HG03558 (cell line): ENCODE measurements at regions not wholly inside any gene's neighbourhood (a gene's known extent, or its start where the extent isn't known, plus 50 kb on each side); places are given as distances from the start of the nearest gene placed in this dataset.

ENCODE experiments used
- ATAC-seq: cut with Tn5 transposase; IDR thresholded peaks from one replicate; pipeline ENCODE4 v1.9.1; 2021; ENCODE audit warnings: moderate number of reproducible peaks; ENCODE audit not compliant: unreplicated experiment; ENCODE audit errors: extremely low read depth

- no peak for ATAC-seq
Observed at GRCh38 chr4:140250989-140251552, 97.1 kb upstream of the MAML3 start.

GRCh38 chr4:140249351-140249750 lies 95.4 kb upstream of the MAML3 start:
- ATAC-seq = no peak

- no peak for ATAC-seq
Observed at GRCh38 chr4:140247237-140247636, 93.3 kb upstream of the MAML3 start.

- no peak for ATAC-seq
Observed at GRCh38 chr4:140246216-140246615, 92.2 kb upstream of the MAML3 start.

- no peak for ATAC-seq
Observed at GRCh38 chr4:140244328-140244727, 90.3 kb upstream of the MAML3 start.

GRCh38 chr4:140243278-140243753 lies 89.3 kb upstream of the MAML3 start:
- peak; percentile 51 for ATAC-seq

GRCh38 chr4:140242357-140243277 lies 88.6 kb upstream of the MAML3 start:
- no peak for ATAC-seq

- ATAC-seq = no peak
Observed at GRCh38 chr4:140240237-140240636, 86.3 kb upstream of the MAML3 start.

- no peak for ATAC-seq
Observed at GRCh38 chr4:140239311-140239710, 85.3 kb upstream of the MAML3 start.

- no peak for ATAC-seq
Observed at GRCh38 chr4:140238351-140239056, 84.5 kb upstream of the MAML3 start.

GRCh38 chr4:140237616-140238350 lies 83.8 kb upstream of the MAML3 start:
- no peak for ATAC-seq

GRCh38 chr4:140236654-140237169 lies 82.7 kb upstream of the MAML3 start:
- no peak for ATAC-seq

- no peak for ATAC-seq
Observed at GRCh38 chr4:140234697-140235060, 80.7 kb upstream of the MAML3 start.

- no peak for ATAC-seq
Observed at GRCh38 chr4:140233791-140234696, 80.1 kb upstream of the MAML3 start.

GRCh38 chr4:140229881-140230280 lies 75.9 kb upstream of the MAML3 start:
- no peak for ATAC-seq

GRCh38 chr4:140227286-140227685 lies 73.3 kb upstream of the MAML3 start:
- ATAC-seq = no peak

GRCh38 chr4:140223056-140223810 lies 69.2 kb upstream of the MAML3 start:
- no peak for ATAC-seq

- ATAC-seq = no peak
Observed at GRCh38 chr4:140222171-140222570, 68.2 kb upstream of the MAML3 start.
